Activated CD8-positive, alpha-beta memory T cell treated with anti-CD3 and anti-CD28 coated beads, Interleukin-2, amount 10 ng/mL, durations not matched to agents 7 days and 5 days (primary cell): ENCODE measurements at regions not wholly inside any gene's neighbourhood (a gene's known extent, or its start where the extent isn't known, plus 50 kb on each side); places are given as distances from the start of the nearest gene placed in this dataset.

ENCODE experiments used
- ATAC-seq: fragments of 150-1000 bp; cut with Tn5 transposase; one replicate; pipeline ENCODE4 v1.10.0; 2021; ENCODE audit warnings: moderate library complexity
- CTCF ChIA-PET: fragments of 350-600 bp; sonication (Branson Sonifier 250); formaldehyde crosslinking; loops from one replicate; lab custom pipeline; 2021; ENCODE audit warnings: antibody characterized with exemption; lab: Charles Lee
- DNase-seq: peaks from one replicate; pipeline ENCODE4 v3.0.0-alpha.2; 2020
- H3K27ac Mint-ChIP-seq: one replicate; pipeline ENCODE4 v1.8.0; 2021; ENCODE audit warnings: mild to moderate bottlenecking, mixed read lengths
- H3K27me3 Mint-ChIP-seq: one replicate; pipeline ENCODE4 v1.8.0; 2021; ENCODE audit warnings: mixed read lengths
- H3K36me3 Mint-ChIP-seq: one replicate; pipeline ENCODE4 v1.8.0; 2021; ENCODE audit warnings: mild to moderate bottlenecking, mixed read lengths
- H3K4me1 Mint-ChIP-seq: one replicate; pipeline ENCODE4 v1.8.0; 2021; ENCODE audit warnings: mixed read lengths
- H3K4me3 Mint-ChIP-seq: one replicate; pipeline ENCODE4 v1.8.0; 2021; ENCODE audit warnings: mild to moderate bottlenecking, moderate library complexity, mixed read lengths
- H3K9me3 Mint-ChIP-seq: one replicate; pipeline ENCODE4 v1.8.0; 2022; ENCODE audit warnings: low read depth, mixed read lengths

- H3K27me3 Mint-ChIP-seq: peaks cover 29% of the 10 kb centered on the region
- peaks cover 2% of the 10 kb centered on the region for H3K36me3 Mint-ChIP-seq
- H3K4me1 Mint-ChIP-seq: peaks cover 4% of the 10 kb centered on the region
- CTCF ChIA-PET: no interaction called here
- H3K4me3 Mint-ChIP-seq: no peak overlapping the region
- peaks cover 4% of the 10 kb centered on the region for H3K9me3 Mint-ChIP-seq
- DNase-seq (no peak), ATAC-seq (no peak)
- H3K27ac Mint-ChIP-seq: no peak overlapping the region
Measured at GRCh38 chr9:96085491-96086143, 210.1 kb downstream of the ERCC6L2 start.

- Mint-ChIP-seq H3K27ac (no peak overlapping the region), H3K4me1 (peaks cover 4% of the 10 kb centered on the region), H3K36me3 (no peaks in the 10 kb centered on the region), H3K4me3 (no peak overlapping the region), H3K27me3 (peaks cover 32% of the 10 kb centered on the region), H3K9me3 (peaks cover 2% of the 10 kb centered on the region)
- no peak for DNase-seq
- CTCF ChIA-PET: interaction anchor here (0.9 kb wide), 1 partner anchor 329 kb away, joined by 3 read pairs; no protein-coding TSS in a partner anchor
- no peak for ATAC-seq
Measured at GRCh38 chr9:96084331-96084734, 208.8 kb downstream of the ERCC6L2 start.

GRCh38 chr9:96082516-96083232 is 207.2 kb downstream of the ERCC6L2 start:
- CTCF ChIA-PET: no interaction called here

GRCh38 chr9:96080364-96080763 is 204.9 kb downstream of the ERCC6L2 start:
- H3K36me3 Mint-ChIP-seq: no peaks in the 10 kb centered on the region
- CTCF ChIA-PET: no interaction called here
- no peak overlapping the region for H3K4me3 Mint-ChIP-seq
- no peak for ATAC-seq
- H3K27me3 Mint-ChIP-seq: peaks cover 20% of the 10 kb centered on the region
- peaks cover 4% of the 10 kb centered on the region for H3K4me1 Mint-ChIP-seq
- no peak overlapping the region for H3K27ac Mint-ChIP-seq
- no peak for DNase-seq
- no peaks in the 10 kb centered on the region for H3K9me3 Mint-ChIP-seq

More at GRCh38 chr9:96082516-96083232, 207.2 kb downstream of the ERCC6L2 start:
- DNase-seq (peak; percentile 32), ATAC-seq (no peak)
- no peaks in the 10 kb centered on the region for H3K9me3 Mint-ChIP-seq
- H3K36me3 Mint-ChIP-seq: no peaks in the 10 kb centered on the region
- peaks cover 4% of the 10 kb centered on the region for H3K4me1 Mint-ChIP-seq
- H3K27ac Mint-ChIP-seq: no peak overlapping the region
- no peak overlapping the region for H3K4me3 Mint-ChIP-seq
- H3K27me3 Mint-ChIP-seq: peaks cover 25% of the 10 kb centered on the region

- DNase-seq (no peak), ATAC-seq (no peak)
- H3K27me3 Mint-ChIP-seq: peaks cover 22% of the 10 kb centered on the region
- CTCF ChIA-PET: no interaction called here
- no peak overlapping the region for H3K4me3 Mint-ChIP-seq
- no peaks in the 10 kb centered on the region for H3K9me3 Mint-ChIP-seq
- no peaks in the 10 kb centered on the region for H3K36me3 Mint-ChIP-seq
- H3K4me1 Mint-ChIP-seq: peaks cover 9% of the 10 kb centered on the region
- no peak overlapping the region for H3K27ac Mint-ChIP-seq
Measured at GRCh38 chr9:96079779-96080178, 204.3 kb downstream of the ERCC6L2 start.

GRCh38 chr9:96078897-96079490 is 203.5 kb downstream of the ERCC6L2 start:
- Mint-ChIP-seq H3K27ac (no peak overlapping the region), H3K4me3 (no peak overlapping the region)

GRCh38 chr9:96075757-96076156 is 200.3 kb downstream of the ERCC6L2 start:
- CTCF ChIA-PET: interaction anchor here (1.3 kb wide), 1 partner anchor 19 kb away, joined by 4 read pairs; no protein-coding TSS in a partner anchor
- H3K4me3 Mint-ChIP-seq: no peak overlapping the region
- no peak overlapping the region for H3K27ac Mint-ChIP-seq
- H3K4me1 Mint-ChIP-seq: peaks cover 6% of the 10 kb centered on the region
- ATAC-seq: no peak
- H3K27me3 Mint-ChIP-seq: peaks cover 14% of the 10 kb centered on the region
- DNase-seq: no peak
- H3K9me3 Mint-ChIP-seq: no peaks in the 10 kb centered on the region
- H3K36me3 Mint-ChIP-seq: no peaks in the 10 kb centered on the region

More at GRCh38 chr9:96078897-96079490, 203.5 kb downstream of the ERCC6L2 start:
- no peaks in the 10 kb centered on the region for H3K9me3 Mint-ChIP-seq
- ATAC-seq: no peak
- H3K36me3 Mint-ChIP-seq: no peaks in the 10 kb centered on the region
- CTCF ChIA-PET: interaction anchor here (0.9 to 1.1 kb wide), 2 partner anchors 17 to 47 kb away, joined by 3 read pairs; no protein-coding TSS in a partner anchor
- DNase-seq: no peak
- H3K4me1 Mint-ChIP-seq: peaks cover 7% of the 10 kb centered on the region
- H3K27me3 Mint-ChIP-seq: peaks cover 20% of the 10 kb centered on the region

GRCh38 chr9:96075111-96075510 is 199.6 kb downstream of the ERCC6L2 start:
- no peak overlapping the region for H3K4me3 Mint-ChIP-seq
- peaks cover 9% of the 10 kb centered on the region for H3K27me3 Mint-ChIP-seq
- peaks cover 6% of the 10 kb centered on the region for H3K4me1 Mint-ChIP-seq
- no peaks in the 10 kb centered on the region for H3K36me3 Mint-ChIP-seq
- ATAC-seq: no peak
- CTCF ChIA-PET: interaction anchor here (1.2 to 1.3 kb wide), 2 partner anchors 18 to 48 kb away, joined by 3 to 4 read pairs; no protein-coding TSS in a partner anchor
- DNase-seq: no peak
- no peak overlapping the region for H3K27ac Mint-ChIP-seq
- no peaks in the 10 kb centered on the region for H3K9me3 Mint-ChIP-seq

GRCh38 chr9:96073531-96074480 is 198.3 kb downstream of the ERCC6L2 start:
- ATAC-seq: no peak
- CTCF ChIA-PET: interaction anchor here (1.2 kb wide), 1 partner anchor 49 kb away, joined by 3 read pairs; no protein-coding TSS in a partner anchor
- no peak overlapping the region for H3K4me3 Mint-ChIP-seq
- no peaks in the 10 kb centered on the region for H3K36me3 Mint-ChIP-seq
- no peak overlapping the region for H3K27ac Mint-ChIP-seq
- H3K9me3 Mint-ChIP-seq: no peaks in the 10 kb centered on the region
- H3K4me1 Mint-ChIP-seq: peaks cover 6% of the 10 kb centered on the region
- DNase-seq: no peak
- H3K27me3 Mint-ChIP-seq: peaks cover 15% of the 10 kb centered on the region

GRCh38 chr9:96072930-96073329 is 197.4 kb downstream of the ERCC6L2 start:
- Mint-ChIP-seq H3K9me3 (no peaks in the 10 kb centered on the region), H3K27me3 (peaks cover 15% of the 10 kb centered on the region), H3K27ac (no peak overlapping the region), H3K36me3 (no peaks in the 10 kb centered on the region), H3K4me3 (no peak overlapping the region), H3K4me1 (peaks cover 6% of the 10 kb centered on the region)
- DNase-seq (no peak), ATAC-seq (no peak)
- CTCF ChIA-PET: no interaction called here

- peaks cover 6% of the 10 kb centered on the region for H3K4me1 Mint-ChIP-seq
- CTCF ChIA-PET: no interaction called here
- no peak overlapping the region for H3K4me3 Mint-ChIP-seq
- no peaks in the 10 kb centered on the region for H3K36me3 Mint-ChIP-seq
- ATAC-seq (no peak), DNase-seq (no peak)
- H3K27me3 Mint-ChIP-seq: peaks cover 15% of the 10 kb centered on the region
- H3K9me3 Mint-ChIP-seq: no peaks in the 10 kb centered on the region
- no peak overlapping the region for H3K27ac Mint-ChIP-seq
Measured at GRCh38 chr9:96071815-96072124, 196.3 kb downstream of the ERCC6L2 start.

- no peak overlapping the region for H3K4me3 Mint-ChIP-seq
- H3K4me1 Mint-ChIP-seq: peaks cover 6% of the 10 kb centered on the region
- peaks cover 15% of the 10 kb centered on the region for H3K27me3 Mint-ChIP-seq
- H3K9me3 Mint-ChIP-seq: no peaks in the 10 kb centered on the region
- DNase-seq (peak; percentile 48), ATAC-seq (no peak)
- H3K27ac Mint-ChIP-seq: no peak overlapping the region
- CTCF ChIA-PET: no interaction called here
- no peaks in the 10 kb centered on the region for H3K36me3 Mint-ChIP-seq
Measured at GRCh38 chr9:96071076-96071814, 195.8 kb downstream of the ERCC6L2 start.
